ENCODE measurements at regions not wholly inside any gene's neighbourhood (a gene's known extent, or its start where the extent isn't known, plus 50 kb on each side); places are given as distances from the start of the nearest gene placed in this dataset.

DNA sequence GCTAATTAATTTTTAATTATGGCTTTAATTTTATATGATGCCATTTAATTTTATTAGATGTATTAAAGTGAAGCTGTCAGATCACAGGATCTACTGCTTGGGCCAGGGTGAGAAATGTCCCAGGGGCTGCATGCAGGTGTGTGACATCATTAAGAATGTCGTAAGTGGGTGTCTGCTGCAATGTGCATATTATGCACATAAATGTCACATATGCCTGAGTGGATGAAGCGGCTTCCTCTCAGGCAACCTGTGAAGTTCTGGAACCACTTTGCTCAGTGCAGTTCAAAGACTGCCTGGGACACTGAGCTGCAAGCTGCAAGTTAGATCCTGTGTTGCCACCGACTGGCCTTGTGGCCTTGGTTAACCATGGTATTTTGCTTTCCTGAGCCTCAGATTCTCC is 355.0 kb downstream of the UQCRFS1 start:
- H3K36me3 ChIP-seq (ENCODE audit: insufficient read depth, low read length): no peaks in the 10 kb centered on the region
- H3K27me3 ChIP-seq (ENCODE audit: control insufficient read depth, insufficient read depth, low read length): peaks cover 8% of the 10 kb centered on the region
- peaks cover 3% of the 10 kb centered on the region for H3K4me1 ChIP-seq (ENCODE audit: control insufficient read depth, insufficient read depth, low read length)
- H3K9ac ChIP-seq (ENCODE audit: low read depth, low read length): no peak overlapping the region
- no peaks in the 10 kb centered on the region for H3K9me3 ChIP-seq (replicated peaks; ENCODE audit: low read length)
- no peak overlapping the region for H3K4me2 ChIP-seq (ENCODE audit: low read length)
- H3K4me3 ChIP-seq (ENCODE audit: low read length): no peak overlapping the region

DNA sequence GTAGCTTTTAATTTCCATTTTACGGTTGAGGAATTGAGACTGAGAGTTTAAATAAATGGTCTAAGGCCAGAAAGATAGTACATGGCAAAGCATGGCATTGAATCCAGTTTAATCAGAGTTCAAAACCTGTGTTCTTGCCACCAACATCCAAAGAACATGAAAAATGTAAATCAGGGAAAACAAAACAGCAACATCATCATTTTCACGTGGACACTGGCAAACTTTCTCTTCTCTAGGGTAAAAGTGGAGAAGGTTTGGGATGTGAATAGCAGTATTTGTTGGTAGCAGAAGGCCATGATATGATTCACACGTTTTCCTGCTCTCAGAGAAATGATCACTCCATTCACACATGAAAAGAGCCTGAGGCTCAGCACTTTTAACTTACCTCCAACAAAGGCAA is 357.7 kb downstream of the UQCRFS1 start:
- Histone ChIP-seq H3K4me1 (ENCODE audit: control insufficient read depth, insufficient read depth, low read length) (no peaks in the 10 kb centered on the region), H3K27me3 (ENCODE audit: control insufficient read depth, insufficient read depth, low read length) (peaks cover 8% of the 10 kb centered on the region), H3K4me3 (ENCODE audit: low read length) (no peak overlapping the region), H3K4me2 (ENCODE audit: low read length) (no peak overlapping the region), H3K9me3 (replicated peaks; ENCODE audit: low read length) (no peaks in the 10 kb centered on the region), H3K36me3 (ENCODE audit: insufficient read depth, low read length) (no peaks in the 10 kb centered on the region), H3K9ac (ENCODE audit: low read depth, low read length) (no peak overlapping the region)

DNA sequence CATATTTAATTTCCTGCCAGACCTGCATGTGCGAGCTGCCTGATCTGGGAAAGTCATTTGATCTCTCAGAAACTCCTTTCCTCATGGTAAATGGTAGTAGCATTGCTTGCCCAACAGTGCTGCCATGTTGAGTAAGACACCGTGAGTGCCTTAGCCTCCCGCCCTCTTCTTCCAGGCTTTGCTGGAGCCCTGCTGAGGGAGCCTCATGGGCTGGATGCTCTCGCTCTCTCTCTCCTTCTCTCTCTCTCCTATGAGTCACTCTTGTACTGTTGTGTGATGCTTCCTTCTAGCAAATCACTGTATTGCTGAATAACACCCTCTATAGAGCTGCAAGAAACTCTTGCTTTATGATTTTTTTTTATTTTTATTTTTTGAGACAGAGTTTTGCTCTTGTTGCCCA is 365.5 kb downstream of the UQCRFS1 start:
- Histone ChIP-seq H3K9ac (ENCODE audit: low read depth, low read length) (no peak overlapping the region), H3K9me3 (replicated peaks; ENCODE audit: low read length) (no peaks in the 10 kb centered on the region), H3K36me3 (ENCODE audit: insufficient read depth, low read length) (no peaks in the 10 kb centered on the region), H3K4me1 (ENCODE audit: control insufficient read depth, insufficient read depth, low read length) (no peaks in the 10 kb centered on the region), H3K4me3 (ENCODE audit: low read length) (no peak overlapping the region), H3K4me2 (ENCODE audit: low read length) (no peak overlapping the region), H3K27me3 (ENCODE audit: control insufficient read depth, insufficient read depth, low read length) (no peaks in the 10 kb centered on the region)

DNA sequence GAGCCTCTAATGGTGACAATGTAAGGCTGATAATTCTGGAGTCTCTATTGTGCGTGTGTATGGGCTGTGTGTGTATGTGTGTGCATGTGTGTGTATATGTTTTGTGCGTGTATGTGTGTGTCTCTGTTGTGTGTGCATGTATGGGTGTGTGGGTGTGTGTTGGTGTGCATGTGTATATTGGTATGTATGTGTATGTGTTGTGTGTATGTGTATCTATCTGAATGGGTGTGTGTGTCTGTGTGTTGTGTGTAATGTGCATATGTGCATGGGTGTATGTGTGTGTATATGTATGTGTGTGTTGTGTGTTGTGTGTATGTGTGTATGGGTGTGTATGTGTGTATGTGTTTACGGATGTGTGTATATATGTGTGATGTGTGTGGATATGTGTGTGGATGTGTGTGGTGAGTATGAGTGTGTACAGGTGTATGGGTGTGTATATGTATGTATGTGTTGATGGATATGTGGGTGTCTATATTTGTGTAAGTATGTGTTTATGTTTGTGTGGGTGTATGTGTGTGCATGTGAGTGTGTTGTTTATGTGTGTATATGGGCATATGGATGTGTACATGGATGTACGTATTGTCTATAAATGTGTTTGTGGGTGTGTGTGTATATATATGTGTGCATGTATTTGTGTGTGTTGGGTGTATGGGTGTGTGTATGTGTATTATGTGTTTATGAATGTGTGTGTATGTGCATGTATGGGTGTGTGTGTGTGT is 366.7 kb downstream of the UQCRFS1 start:
- no peak overlapping the region for H3K4me2 ChIP-seq (ENCODE audit: low read length)
- H3K36me3 ChIP-seq (ENCODE audit: insufficient read depth, low read length): no peaks in the 10 kb centered on the region
- H3K9ac ChIP-seq (ENCODE audit: low read depth, low read length): no peak overlapping the region
- H3K4me3 ChIP-seq (ENCODE audit: low read length): no peak overlapping the region
- H3K4me1 ChIP-seq (ENCODE audit: control insufficient read depth, insufficient read depth, low read length): no peaks in the 10 kb centered on the region
- H3K27me3 ChIP-seq (ENCODE audit: control insufficient read depth, insufficient read depth, low read length): no peaks in the 10 kb centered on the region
- H3K9me3 ChIP-seq (replicated peaks; ENCODE audit: low read length): no peaks in the 10 kb centered on the region

DNA sequence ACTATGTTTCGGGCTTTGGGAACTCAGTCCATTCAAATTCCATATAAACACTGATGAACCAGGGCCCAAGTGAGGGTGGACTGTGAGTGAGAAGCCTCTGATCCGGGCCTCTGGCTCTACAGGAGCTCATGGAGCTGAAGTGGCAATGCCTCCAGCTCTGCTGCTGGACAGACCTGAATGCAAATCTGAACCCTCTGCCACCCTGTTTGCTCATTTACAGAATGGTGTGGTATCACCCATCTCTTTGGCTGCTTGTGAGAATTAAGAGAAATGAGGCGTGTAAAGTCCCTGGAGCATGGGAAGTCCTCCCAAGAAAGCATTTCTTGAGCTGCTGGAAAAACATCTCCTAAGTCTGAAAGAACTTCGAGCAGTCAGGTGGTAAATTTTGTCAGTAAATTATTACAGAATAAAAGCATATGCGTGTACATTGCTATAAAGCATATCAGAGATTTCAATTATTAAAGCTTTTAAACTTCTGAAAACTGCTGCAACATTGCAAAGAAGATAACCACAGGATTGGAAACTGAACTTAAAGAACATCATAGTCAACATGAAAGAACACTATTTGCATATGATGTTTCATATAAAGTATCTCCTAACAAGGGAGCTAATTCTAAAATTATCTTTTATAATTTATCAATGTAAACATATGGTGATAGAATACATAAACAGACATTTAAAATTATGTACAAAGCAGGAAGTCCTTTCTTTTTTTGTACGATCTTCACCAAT is 369.0 kb downstream of the UQCRFS1 start:
- Histone ChIP-seq H3K4me3 (ENCODE audit: low read length) (no peak overlapping the region), H3K4me1 (ENCODE audit: control insufficient read depth, insufficient read depth, low read length) (no peaks in the 10 kb centered on the region), H3K4me2 (ENCODE audit: low read length) (no peak overlapping the region), H3K9me3 (replicated peaks; ENCODE audit: low read length) (no peaks in the 10 kb centered on the region), H3K36me3 (ENCODE audit: insufficient read depth, low read length) (no peaks in the 10 kb centered on the region), H3K9ac (ENCODE audit: low read depth, low read length) (no peak overlapping the region), H3K27me3 (ENCODE audit: control insufficient read depth, insufficient read depth, low read length) (no peaks in the 10 kb centered on the region)

DNA sequence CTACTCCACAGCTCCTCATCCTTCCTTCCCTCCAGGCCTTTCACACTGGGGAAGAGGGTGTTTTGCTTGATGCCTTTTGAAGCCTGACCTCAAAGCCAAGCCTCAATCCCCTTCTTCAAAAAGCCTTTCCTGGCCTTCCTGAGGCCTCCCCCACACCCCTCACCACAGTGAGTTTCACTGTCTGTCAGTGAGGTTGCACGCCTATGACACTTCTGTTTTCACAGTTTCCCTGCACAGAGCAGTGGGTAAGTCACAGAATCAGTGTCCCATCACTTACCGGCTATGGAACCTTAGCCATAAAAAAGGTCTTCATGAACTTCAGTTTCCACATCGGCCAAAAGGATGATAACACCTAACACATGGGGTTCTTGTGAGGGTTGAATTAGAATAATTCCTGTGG is 371.4 kb downstream of the UQCRFS1 start:
- H3K4me2 ChIP-seq (ENCODE audit: low read length): no peak overlapping the region

DNA sequence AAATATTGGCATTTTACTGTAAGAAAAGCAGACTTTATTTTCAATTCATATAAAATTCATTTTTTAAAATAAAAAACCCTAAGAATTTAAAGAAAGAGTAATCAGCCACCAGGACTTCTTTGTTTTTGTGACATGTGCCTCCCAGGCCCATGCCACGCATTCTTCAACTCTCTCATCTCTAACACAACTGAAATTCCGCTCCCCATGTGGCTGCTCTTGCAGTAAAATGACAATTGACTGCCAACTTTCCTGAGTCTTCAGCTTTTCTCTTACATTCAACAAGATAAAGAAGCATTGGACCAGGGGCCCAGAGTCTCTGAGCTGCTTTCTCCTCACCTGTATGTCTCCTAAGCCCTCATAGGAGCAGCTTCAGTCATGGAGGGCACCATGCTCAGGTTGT is 372.1 kb downstream of the UQCRFS1 start:
- Histone ChIP-seq H3K4me1 (ENCODE audit: control insufficient read depth, insufficient read depth, low read length) (no peaks in the 10 kb centered on the region), H3K9me3 (replicated peaks; ENCODE audit: low read length) (no peaks in the 10 kb centered on the region), H3K27me3 (ENCODE audit: control insufficient read depth, insufficient read depth, low read length) (peaks cover 2% of the 10 kb centered on the region), H3K4me3 (ENCODE audit: low read length) (no peak overlapping the region), H3K36me3 (ENCODE audit: insufficient read depth, low read length) (no peaks in the 10 kb centered on the region), H3K9ac (ENCODE audit: low read depth, low read length) (no peak overlapping the region), H3K4me2 (ENCODE audit: low read length) (no peak overlapping the region)

More for the DNA sequence above, 371.4 kb downstream of the UQCRFS1 start:
- H3K4me3 ChIP-seq (ENCODE audit: low read length): no peak overlapping the region
- no peak overlapping the region for H3K9ac ChIP-seq (ENCODE audit: low read depth, low read length)
- no peaks in the 10 kb centered on the region for H3K27me3 ChIP-seq (ENCODE audit: control insufficient read depth, insufficient read depth, low read length)
- no peaks in the 10 kb centered on the region for H3K4me1 ChIP-seq (ENCODE audit: control insufficient read depth, insufficient read depth, low read length)
- no peaks in the 10 kb centered on the region for H3K36me3 ChIP-seq (ENCODE audit: insufficient read depth, low read length)
- H3K9me3 ChIP-seq (replicated peaks; ENCODE audit: low read length): no peaks in the 10 kb centered on the region

DNA sequence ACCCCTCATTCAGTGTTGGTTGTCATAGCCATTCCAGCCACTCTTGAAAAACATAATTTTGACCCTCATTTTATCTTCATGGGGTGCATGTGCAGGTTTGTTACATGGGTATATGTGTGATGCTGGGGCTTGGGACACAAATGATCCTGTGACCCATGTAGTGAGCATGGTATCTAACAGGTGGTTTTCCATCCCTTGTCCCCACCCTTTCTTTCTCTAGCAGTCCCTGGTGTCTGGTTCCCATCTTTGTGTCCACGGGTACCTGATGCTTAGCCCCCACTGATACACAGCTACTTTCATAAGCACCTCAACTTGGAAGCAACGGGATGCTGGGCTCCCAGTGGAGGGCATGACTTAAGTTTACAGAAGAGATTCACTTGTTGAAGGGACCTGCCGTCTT is 373.5 kb downstream of the UQCRFS1 start:
- Histone ChIP-seq H3K4me2 (ENCODE audit: low read length) (no peak overlapping the region), H3K27me3 (ENCODE audit: control insufficient read depth, insufficient read depth, low read length) (peaks cover 8% of the 10 kb centered on the region), H3K9me3 (replicated peaks; ENCODE audit: low read length) (no peaks in the 10 kb centered on the region), H3K4me3 (ENCODE audit: low read length) (no peak overlapping the region), H3K4me1 (ENCODE audit: control insufficient read depth, insufficient read depth, low read length) (no peaks in the 10 kb centered on the region), H3K9ac (ENCODE audit: low read depth, low read length) (no peak overlapping the region), H3K36me3 (ENCODE audit: insufficient read depth, low read length) (no peaks in the 10 kb centered on the region)

DNA sequence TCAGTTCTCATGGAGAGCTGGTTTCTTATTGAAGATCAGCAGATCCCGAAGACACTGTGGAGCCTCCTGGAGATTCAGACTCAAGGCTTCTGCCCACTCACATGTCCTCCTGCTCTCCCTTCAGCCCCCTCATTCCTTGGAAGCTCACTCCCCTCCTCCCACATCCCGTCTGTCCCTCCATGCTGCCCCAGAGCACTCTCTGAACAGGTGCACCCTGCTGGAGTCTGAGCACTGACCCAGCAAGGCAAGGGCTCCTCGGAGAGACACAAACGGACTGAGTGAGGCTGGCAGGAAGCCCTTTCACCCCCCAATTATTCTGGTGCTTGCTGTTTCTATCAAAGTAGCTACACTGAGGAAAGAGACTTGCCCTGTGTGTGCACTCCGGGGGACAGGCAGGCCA is 374.0 kb downstream of the UQCRFS1 start:
- Histone ChIP-seq H3K4me2 (ENCODE audit: low read length) (no peak overlapping the region), H3K4me3 (ENCODE audit: low read length) (no peak overlapping the region), H3K9ac (ENCODE audit: low read depth, low read length) (no peak overlapping the region), H3K27me3 (ENCODE audit: control insufficient read depth, insufficient read depth, low read length) (peaks cover 12% of the 10 kb centered on the region), H3K36me3 (ENCODE audit: insufficient read depth, low read length) (no peaks in the 10 kb centered on the region), H3K4me1 (ENCODE audit: control insufficient read depth, insufficient read depth, low read length) (no peaks in the 10 kb centered on the region), H3K9me3 (replicated peaks; ENCODE audit: low read length) (no peaks in the 10 kb centered on the region)

DNA sequence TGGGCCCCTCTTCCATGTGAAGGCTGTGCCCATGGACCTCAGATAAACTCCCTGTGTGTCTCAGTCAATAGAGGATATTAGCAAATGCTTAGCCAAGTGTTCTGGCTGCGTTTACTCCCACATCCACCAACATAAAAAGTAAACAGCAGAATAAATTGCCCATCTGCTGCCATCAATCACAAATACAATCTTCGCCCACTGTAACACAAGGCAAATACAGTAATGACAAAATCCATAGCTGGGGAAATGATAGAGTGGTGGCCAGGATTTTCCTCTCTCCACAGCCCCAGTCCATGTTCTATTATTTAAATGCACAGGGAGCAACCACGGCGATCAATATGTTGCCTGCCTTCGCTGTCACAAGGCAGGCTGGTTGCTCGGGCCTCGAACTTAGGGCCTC is 376.5 kb downstream of the UQCRFS1 start:
- Histone ChIP-seq H3K9me3 (replicated peaks; ENCODE audit: low read length) (no peaks in the 10 kb centered on the region), H3K4me1 (ENCODE audit: control insufficient read depth, insufficient read depth, low read length) (no peaks in the 10 kb centered on the region), H3K4me2 (ENCODE audit: low read length) (no peak overlapping the region), H3K27me3 (ENCODE audit: control insufficient read depth, insufficient read depth, low read length) (peaks cover 12% of the 10 kb centered on the region), H3K4me3 (ENCODE audit: low read length) (no peak overlapping the region), H3K36me3 (ENCODE audit: insufficient read depth, low read length) (no peaks in the 10 kb centered on the region), H3K9ac (ENCODE audit: low read depth, low read length) (no peak overlapping the region)

DNA sequence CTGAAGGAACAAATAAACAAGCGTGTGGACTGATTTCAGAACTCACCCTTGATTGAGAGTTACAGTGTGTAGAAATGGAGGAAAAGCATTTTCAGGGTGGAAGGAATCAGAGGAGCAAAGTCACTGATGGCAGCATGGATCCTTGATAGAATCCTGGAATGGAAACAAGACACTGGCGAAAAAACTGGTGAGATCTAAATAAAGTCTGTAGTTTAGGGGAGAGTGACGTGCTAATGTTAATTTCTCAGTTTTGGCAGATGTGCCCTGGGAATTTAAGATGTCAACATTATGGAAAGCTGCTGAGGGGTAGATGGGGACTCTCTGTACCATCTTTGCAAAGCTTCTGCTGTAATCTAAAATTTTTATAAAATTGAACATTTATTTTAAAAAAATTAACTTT is 378.0 kb downstream of the UQCRFS1 start:
- no peak overlapping the region for H3K4me3 ChIP-seq (ENCODE audit: low read length)
- no peaks in the 10 kb centered on the region for H3K9me3 ChIP-seq (replicated peaks; ENCODE audit: low read length)
- H3K4me2 ChIP-seq (ENCODE audit: low read length): no peak overlapping the region
- no peaks in the 10 kb centered on the region for H3K4me1 ChIP-seq (ENCODE audit: control insufficient read depth, insufficient read depth, low read length)
- no peaks in the 10 kb centered on the region for H3K36me3 ChIP-seq (ENCODE audit: insufficient read depth, low read length)
- H3K9ac ChIP-seq (ENCODE audit: low read depth, low read length): no peak overlapping the region
- peaks cover 12% of the 10 kb centered on the region for H3K27me3 ChIP-seq (ENCODE audit: control insufficient read depth, insufficient read depth, low read length)

DNA sequence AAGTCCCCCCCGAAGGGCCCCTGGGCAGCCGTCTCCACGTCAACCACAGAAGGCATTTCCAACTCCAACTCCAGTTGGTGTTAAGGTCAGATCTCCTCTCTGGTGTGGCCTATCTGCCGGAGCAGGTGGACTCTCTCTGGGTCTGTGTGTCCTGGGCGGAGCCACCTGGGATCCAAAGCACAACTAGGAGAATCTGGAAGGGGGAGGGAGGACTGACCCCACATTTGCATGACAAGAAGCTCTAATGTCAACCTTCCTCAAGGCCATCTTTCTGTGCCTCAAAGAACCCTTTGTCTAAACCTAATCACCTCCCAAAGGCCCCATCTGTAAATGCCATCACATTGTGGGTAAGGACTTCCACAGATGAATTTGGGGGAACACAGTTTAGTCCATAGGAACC is 381.5 kb downstream of the UQCRFS1 start:
- Histone ChIP-seq H3K36me3 (ENCODE audit: insufficient read depth, low read length) (no peaks in the 10 kb centered on the region), H3K27me3 (ENCODE audit: control insufficient read depth, insufficient read depth, low read length) (peaks cover 12% of the 10 kb centered on the region), H3K9me3 (replicated peaks; ENCODE audit: low read length) (no peaks in the 10 kb centered on the region), H3K4me3 (ENCODE audit: low read length) (no peak overlapping the region), H3K4me1 (ENCODE audit: control insufficient read depth, insufficient read depth, low read length) (no peaks in the 10 kb centered on the region), H3K9ac (ENCODE audit: low read depth, low read length) (no peak overlapping the region), H3K4me2 (ENCODE audit: low read length) (no peak overlapping the region)
